Psoas muscle (tissue), 7 donors: ENCODE measurements at regions not wholly inside any gene's neighbourhood (a gene's known extent, or its start where the extent isn't known, plus 50 kb on each side); places are given as distances from the start of the nearest gene placed in this dataset.

ENCODE experiments used
- ATAC-seq, 4 donors: fragments of 200-7000 bp; cut with Tn5 transposase; one replicate each; pipeline ENCODE4 v1.9.1; 2020; ENCODE audit warnings: moderate library complexity in 3 of 4, mild to moderate bottlenecking in 2 of 4
- DNase-seq, 2 donors: peaks; one replicate each; pipeline ENCODE4 v3.0.0-alpha.2; 2020
- H3K27ac ChIP-seq: fragments of 200-600 bp; one replicate; pipeline ENCODE4 v1.8.0; 2022
- H3K27me3 ChIP-seq, 3 donors: fragments of 200-600 bp in 1 of 3; one replicate each; pipeline versions ENCODE4 v1.6.1 to v1.8.0; 2013 to 2022; ENCODE audit warnings: low read length in 2 of 3, mild to moderate bottlenecking in 2 of 3, moderate library complexity in 1 of 3; ENCODE audit not compliant: insufficient read depth in 3 of 3
- H3K36me3 ChIP-seq, 2 donors: fragments of 200-600 bp in 1 of 2; one replicate each; pipeline versions ENCODE4 v1.6.1 to v1.8.0; 2013 to 2022; ENCODE audit warnings: low read depth in 1 of 2, mild to moderate bottlenecking in 1 of 2, moderate library complexity in 1 of 2; ENCODE audit not compliant: insufficient read depth in 1 of 2
- H3K4me1 ChIP-seq: fragments of 200-600 bp; one replicate; pipeline ENCODE4 v1.8.0; 2022
- H3K4me3 ChIP-seq: fragments of 200-600 bp; one replicate; pipeline ENCODE4 v1.8.0; 2022; ENCODE audit warnings: mild to moderate bottlenecking
- H3K9me3 ChIP-seq: fragments of 200-600 bp; one replicate; pipeline ENCODE4 v1.8.0; 2022
- CTCF ChIP-seq: fragments of 200-600 bp; IDR thresholded peaks from one replicate; pipeline ENCODE4 v1.8.0; 2022; ENCODE audit warnings: antibody characterized with exemption
- WGBS, 3 donors: extraction: QIAGEN DNeasy Blood & Tissue Kit; methylation state at CpG; one replicate each; pipeline versions ENCODE4 v1.1.6 to v1.1.7; 2013; 5-methylcytosine and 5-hydroxymethylcytosine counted together
- intact Hi-C, 2 donors: fragments of 100-400 bp; cut with DNase I; formaldehyde crosslinking; loops; one replicate each; pipeline versions ENCODE4 v1.11.0 to v1.14.2; 2022
- donor health status: healthy with polysubstance abuse.
- donor health status: DM: no; HTN: no; CAD: no; lungs with moderate emphysema.
- donor health status: Bipolar disorder and iron deficiency.
- donor health status: healthy.
- donor health status: DM: yes; HTN: yes; CAD: no.
- donor health status: DM: no; HTN: no; CAD: no.
- donor health status: DM: yes; HTN: yes; CAD: no.

DNA sequence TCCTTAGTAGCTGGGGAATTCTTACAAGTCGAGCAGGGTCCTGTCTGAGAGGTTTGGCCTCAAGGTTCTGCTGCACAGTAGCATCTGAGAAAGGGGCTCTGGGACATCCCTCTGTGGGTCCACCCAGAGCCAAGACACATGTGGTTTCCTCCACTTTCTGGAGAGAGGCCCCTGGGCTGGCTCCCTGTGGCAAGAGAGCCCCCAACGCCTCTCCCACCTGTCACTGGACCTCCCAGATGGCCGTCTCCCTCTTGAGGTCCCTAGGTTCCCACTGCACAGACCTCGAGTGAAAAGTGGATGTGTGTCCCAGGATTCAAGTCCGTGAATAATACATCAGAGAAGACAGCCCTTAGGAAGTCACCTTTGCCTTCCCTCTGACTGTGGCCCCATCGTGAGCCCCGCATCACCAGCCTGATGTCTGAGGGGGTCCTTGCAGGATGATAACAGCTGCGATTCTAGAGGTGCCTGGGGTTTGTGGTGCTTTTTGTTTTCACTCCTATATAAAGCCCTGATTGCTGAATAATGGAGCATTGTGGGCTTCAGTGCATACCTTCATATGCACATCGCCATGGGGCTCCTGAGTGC, 319.0 kb downstream of the GLRX3 start:
- Histone ChIP-seq H3K27ac (no peak overlapping the region), H3K9me3 (no peaks in the 10 kb centered on the region), H3K4me3 (no peak overlapping the region), H3K36me3 (no peaks in the 10 kb centered on the region), H3K4me1 (no peaks in the 10 kb centered on the region), H3K27me3 (peaks cover 0 to 5% (median 4%) of the 10 kb centered on the region in 3 donors)
- no peak for TF ChIP-seq CTCF
- intact Hi-C loops = no loop called here
- 69 to 74% (median 72%) methylated on average over 9 of the region's 9 CpGs for WGBS, 3 donors
- DNase-seq (no peak), ATAC-seq (no peak)

GRCh38 chr10:130455791-130456190, 319.6 kb downstream of the GLRX3 start:
- no peak for TF ChIP-seq CTCF
- H3K27ac ChIP-seq = no peak overlapping the region
- WGBS, 3 donors = 90 to 93% (median 90%) methylated on average over 7 of the region's 7 CpGs
- no peak overlapping the region for H3K4me3 ChIP-seq
- DNase-seq (no peak), ATAC-seq (no peak)
- intact Hi-C loops = no loop called here
- no peaks in the 10 kb centered on the region for H3K9me3 ChIP-seq
- H3K4me1 ChIP-seq = no peaks in the 10 kb centered on the region
- no peaks in the 10 kb centered on the region for H3K36me3 ChIP-seq
- H3K27me3 ChIP-seq = peaks cover 0 to 5% (median 4%) of the 10 kb centered on the region in 3 donors

GRCh38 chr10:130456616-130457015, 320.4 kb downstream of the GLRX3 start:
- WGBS, 3 donors = 63 to 73% (median 72%) methylated on average over 6 of the region's 6 CpGs
- no peaks in the 10 kb centered on the region for H3K4me1 ChIP-seq
- H3K4me3 ChIP-seq = no peak overlapping the region
- H3K9me3 ChIP-seq = no peaks in the 10 kb centered on the region
- ATAC-seq = no peak
- intact Hi-C loops = no loop called here
- no peak overlapping the region for H3K27ac ChIP-seq
- TF ChIP-seq CTCF = no peak
- DNase-seq = no peak
- peaks cover 0 to 5% (median 4%) of the 10 kb centered on the region in 3 donors for H3K27me3 ChIP-seq
- H3K36me3 ChIP-seq = no peaks in the 10 kb centered on the region

DNA sequence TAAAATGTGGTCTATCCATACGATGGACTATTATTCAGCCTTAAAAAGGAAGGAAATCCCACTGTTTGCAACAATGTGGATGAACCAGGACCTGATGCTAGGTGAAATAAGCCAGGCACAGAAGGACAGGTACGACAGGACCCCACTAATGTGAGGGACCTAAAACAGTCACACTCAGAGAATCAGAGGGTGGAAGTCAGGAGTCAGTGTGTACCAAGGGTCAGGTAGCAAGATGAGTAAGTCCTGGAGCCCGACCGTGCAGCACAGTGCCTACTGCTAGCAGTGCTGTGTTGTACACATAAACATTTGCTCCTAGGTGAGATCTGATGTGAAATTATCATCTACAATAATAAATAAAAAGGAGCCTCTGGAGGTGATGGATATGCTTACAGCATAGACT, 322.3 kb downstream of the GLRX3 start:
- Histone ChIP-seq H3K36me3 (no peaks in the 10 kb centered on the region), H3K9me3 (no peaks in the 10 kb centered on the region), H3K4me1 (no peaks in the 10 kb centered on the region), H3K4me3 (no peak overlapping the region), H3K27me3 (peaks cover 0 to 4% (median 4%) of the 10 kb centered on the region in 3 donors), H3K27ac (no peak overlapping the region)
- ATAC-seq (no peak), DNase-seq (no peak)
- intact Hi-C loops = no loop called here
- TF ChIP-seq CTCF = no peak
- 70 to 86% (median 83%) methylated on average over 4 of the region's 4 CpGs for WGBS, 3 donors

DNA sequence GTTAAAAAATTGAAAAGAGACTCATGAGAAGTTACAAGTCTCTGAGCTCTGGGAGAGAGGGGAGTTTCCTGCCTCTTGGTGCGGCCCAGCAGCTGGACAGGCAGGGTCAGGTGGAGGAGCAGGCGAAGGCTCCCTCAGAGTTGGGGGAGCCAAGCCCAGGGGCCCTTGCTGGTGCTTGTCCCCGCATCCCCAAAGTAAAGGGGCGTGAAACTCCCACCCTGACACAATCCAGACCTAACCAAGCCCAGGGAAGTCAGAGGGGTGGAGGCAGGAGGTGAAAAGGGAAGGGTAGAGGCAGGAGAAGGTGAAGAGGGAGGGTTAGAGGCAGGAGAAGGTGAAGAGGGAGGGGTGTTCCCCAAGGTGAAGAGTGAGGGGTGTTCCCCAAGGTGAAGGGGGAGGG, 322.8 kb downstream of the GLRX3 start:
- WGBS, 3 donors = 69 to 73% (median 72%) methylated on average over 4 of the region's 4 CpGs
- Histone ChIP-seq H3K27me3 (peaks cover 0 to 4% (median 0%) of the 10 kb centered on the region in 3 donors), H3K27ac (no peak overlapping the region), H3K4me3 (no peak overlapping the region), H3K36me3 (no peaks in the 10 kb centered on the region), H3K9me3 (no peaks in the 10 kb centered on the region), H3K4me1 (no peaks in the 10 kb centered on the region)
- ATAC-seq = no peak
- intact Hi-C loops = no loop called here
- DNase-seq = no peak
- no peak for TF ChIP-seq CTCF
